GM12874 (cell line): ENCODE measurements at regions not wholly inside any gene's neighbourhood (a gene's known extent, or its start where the extent isn't known, plus 50 kb on each side); places are given as distances from the start of the nearest gene placed in this dataset.

Source experiments
- TF ChIP-seq, protein P1 (sequence below): IDR thresholded peaks from 2 replicates; pipeline ENCODE4 v1.5.1; 2011; ENCODE audit warnings: low read depth, mild to moderate bottlenecking, control low read depth, low read length, moderate library complexity; ENCODE audit not compliant: insufficient read depth

DNA sequence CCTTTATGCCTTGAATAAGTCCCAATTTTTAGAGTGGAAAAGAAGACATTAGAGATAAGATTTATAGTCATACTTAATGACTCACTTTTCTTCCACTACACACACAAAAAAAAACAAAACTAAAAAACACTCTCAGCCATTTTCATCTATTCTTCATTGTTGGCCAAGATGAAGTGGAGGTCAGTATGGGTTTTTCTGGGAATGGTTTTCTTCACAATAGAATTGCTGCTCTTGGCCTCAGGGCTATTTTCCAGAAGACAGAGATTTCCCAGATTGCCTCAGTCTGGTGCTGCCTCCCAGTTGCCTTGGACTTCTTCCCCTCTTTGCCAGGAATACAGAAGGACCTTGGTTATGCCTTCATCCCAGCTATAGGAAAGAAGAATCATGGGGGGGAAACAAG is 463.7 kb downstream of the TMEM232 start:
- TF ChIP-seq, protein P1, sequence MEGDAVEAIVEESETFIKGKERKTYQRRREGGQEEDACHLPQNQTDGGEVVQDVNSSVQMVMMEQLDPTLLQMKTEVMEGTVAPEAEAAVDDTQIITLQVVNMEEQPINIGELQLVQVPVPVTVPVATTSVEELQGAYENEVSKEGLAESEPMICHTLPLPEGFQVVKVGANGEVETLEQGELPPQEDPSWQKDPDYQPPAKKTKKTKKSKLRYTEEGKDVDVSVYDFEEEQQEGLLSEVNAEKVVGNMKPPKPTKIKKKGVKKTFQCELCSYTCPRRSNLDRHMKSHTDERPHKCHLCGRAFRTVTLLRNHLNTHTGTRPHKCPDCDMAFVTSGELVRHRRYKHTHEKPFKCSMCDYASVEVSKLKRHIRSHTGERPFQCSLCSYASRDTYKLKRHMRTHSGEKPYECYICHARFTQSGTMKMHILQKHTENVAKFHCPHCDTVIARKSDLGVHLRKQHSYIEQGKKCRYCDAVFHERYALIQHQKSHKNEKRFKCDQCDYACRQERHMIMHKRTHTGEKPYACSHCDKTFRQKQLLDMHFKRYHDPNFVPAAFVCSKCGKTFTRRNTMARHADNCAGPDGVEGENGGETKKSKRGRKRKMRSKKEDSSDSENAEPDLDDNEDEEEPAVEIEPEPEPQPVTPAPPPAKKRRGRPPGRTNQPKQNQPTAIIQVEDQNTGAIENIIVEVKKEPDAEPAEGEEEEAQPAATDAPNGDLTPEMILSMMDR, result no peak

GRCh38 chr5:110264661-110265060 is 461.8 kb downstream of the TMEM232 start:
- TF ChIP-seq, protein P1, result no peak

- TF ChIP-seq, protein P1, result no peak
Measured at GRCh38 chr5:110265162-110265561, 461.3 kb downstream of the TMEM232 start.

DNA sequence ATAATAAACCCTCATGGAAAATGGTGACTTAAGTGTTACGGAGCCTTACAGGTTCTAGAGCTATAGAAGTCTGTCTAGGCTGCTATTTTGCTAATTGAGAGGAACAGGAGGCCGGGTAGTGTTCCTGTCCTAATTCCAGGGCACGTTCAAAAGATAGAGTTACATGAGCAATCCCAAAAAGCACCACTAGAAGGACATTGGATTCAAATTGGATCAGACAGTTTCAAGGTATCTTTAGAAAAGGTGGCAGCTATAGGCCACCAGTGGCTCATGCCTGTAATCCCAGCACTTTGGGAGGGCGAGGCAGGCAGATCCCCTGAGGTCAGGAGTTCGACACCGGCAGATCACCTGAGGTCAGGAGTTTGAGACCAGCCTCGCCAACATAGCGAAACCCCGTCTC is 458.8 kb downstream of the TMEM232 start:
- TF ChIP-seq, protein P1, result no peak

DNA sequence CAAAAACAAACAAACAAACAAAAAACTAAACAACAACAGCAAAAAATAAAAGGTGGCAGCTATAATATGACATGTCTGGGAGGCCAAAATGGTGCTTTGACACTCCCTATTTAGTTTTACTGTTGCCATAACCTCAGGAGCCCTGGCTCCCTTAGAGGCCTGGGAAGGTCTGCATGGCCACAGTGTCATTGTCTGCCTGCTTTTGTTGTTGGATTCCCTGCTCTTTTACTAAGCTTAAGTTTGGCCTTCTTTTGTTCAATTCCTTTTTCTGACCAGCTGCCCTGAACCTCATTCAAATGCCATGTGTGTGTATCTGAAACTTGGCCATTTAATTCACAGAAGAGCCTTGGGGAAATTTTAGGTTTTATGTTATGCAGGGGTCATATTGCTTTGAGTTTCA is 458.2 kb downstream of the TMEM232 start:
- TF ChIP-seq, protein P1, result no peak

DNA sequence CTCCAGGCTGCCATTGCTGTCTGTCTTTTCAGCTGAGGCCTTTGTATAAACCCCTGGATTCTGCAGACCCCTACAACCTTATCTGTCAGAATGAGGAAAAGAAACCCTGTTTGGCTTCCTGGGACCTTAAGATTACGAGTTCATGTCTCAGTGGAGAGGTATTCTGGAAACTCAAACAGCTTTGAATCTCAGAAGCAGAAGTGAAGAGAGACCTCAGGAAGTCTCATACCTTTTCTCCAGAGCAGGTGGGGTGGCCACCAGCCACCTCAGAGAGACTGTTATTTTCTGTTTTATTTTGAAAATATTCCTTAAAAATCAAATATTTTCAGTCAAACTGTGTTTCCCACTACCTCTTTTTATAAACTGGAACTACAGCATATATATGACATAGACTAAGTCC is 457.5 kb downstream of the TMEM232 start:
- TF ChIP-seq, protein P1, result no peak

GRCh38 chr5:110269478-110270142 is 456.9 kb downstream of the TMEM232 start:
- TF ChIP-seq, protein P1, result no peak
